ENCODE measurements at regions not wholly inside any gene's neighbourhood (a gene's known extent, or its start where the extent isn't known, plus 50 kb on each side); places are given as distances from the start of the nearest gene placed in this dataset.
A peak's percentile ranks its signal among the peaks of the same experiment; 100 is the strongest.

- 93 to 95% methylated on average over 1 of the region's 1 CpG for WGBS, 2 donors
- Histone ChIP-seq H3K4me3 (replicated peaks in 1 of 3) (no peak overlapping the region), H3K9me3 (no peaks in the 10 kb centered on the region), H3K4me1 (peaks cover 4 to 5% of the 10 kb centered on the region in 2 donors), H3K27ac (no peak overlapping the region), H3K27me3 (no peaks in the 10 kb centered on the region), H3K36me3 (no peaks in the 10 kb centered on the region)
- no peak for DNase-seq
- intact Hi-C loops (cut with DNase I): no loop called here
- TF ChIP-seq, protein P1, sequence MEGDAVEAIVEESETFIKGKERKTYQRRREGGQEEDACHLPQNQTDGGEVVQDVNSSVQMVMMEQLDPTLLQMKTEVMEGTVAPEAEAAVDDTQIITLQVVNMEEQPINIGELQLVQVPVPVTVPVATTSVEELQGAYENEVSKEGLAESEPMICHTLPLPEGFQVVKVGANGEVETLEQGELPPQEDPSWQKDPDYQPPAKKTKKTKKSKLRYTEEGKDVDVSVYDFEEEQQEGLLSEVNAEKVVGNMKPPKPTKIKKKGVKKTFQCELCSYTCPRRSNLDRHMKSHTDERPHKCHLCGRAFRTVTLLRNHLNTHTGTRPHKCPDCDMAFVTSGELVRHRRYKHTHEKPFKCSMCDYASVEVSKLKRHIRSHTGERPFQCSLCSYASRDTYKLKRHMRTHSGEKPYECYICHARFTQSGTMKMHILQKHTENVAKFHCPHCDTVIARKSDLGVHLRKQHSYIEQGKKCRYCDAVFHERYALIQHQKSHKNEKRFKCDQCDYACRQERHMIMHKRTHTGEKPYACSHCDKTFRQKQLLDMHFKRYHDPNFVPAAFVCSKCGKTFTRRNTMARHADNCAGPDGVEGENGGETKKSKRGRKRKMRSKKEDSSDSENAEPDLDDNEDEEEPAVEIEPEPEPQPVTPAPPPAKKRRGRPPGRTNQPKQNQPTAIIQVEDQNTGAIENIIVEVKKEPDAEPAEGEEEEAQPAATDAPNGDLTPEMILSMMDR (IDR thresholded peaks at IDR 0.05): no peak
- no peak for TF ChIP-seq POLR2A (IDR thresholded peaks at IDR 0.05)
Observed at GRCh38 chr4:38392223-38392855, 271.7 kb upstream of the KLF3 start.

DNA sequence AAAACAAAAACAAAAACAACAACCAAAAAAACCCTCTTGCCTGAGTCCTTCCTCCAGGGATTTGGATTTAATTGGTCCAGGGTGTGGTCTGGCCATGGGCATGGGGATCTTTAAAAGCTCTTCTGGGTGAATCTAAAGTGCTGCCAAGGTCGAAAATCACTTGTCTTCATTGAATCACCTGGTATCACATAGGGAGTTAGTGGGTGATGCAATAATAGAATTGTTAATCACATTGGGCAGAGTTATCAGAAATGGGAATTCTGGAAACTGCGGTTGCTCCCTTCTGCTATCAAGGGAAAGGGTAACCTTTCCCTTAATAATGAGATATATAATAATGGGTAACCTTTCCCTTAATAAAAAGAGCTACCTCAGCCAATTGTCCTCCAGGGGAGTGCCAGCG is 267.9 kb upstream of the KLF3 start:
- no peaks in the 10 kb centered on the region for H3K27me3 ChIP-seq
- intact Hi-C loops (cut with DNase I): no loop called here
- no peaks in the 10 kb centered on the region for H3K36me3 ChIP-seq
- H3K4me1 ChIP-seq: peaks cover 5 to 7% of the 10 kb centered on the region in 2 donors
- WGBS, 2 donors: 84 to 89% methylated on average over 3 of the region's 3 CpGs
- no peak for TF ChIP-seq POLR2A (IDR thresholded peaks at IDR 0.05)
- TF ChIP-seq, protein P1 (IDR thresholded peaks at IDR 0.05): no peak
- H3K9me3 ChIP-seq: no peaks in the 10 kb centered on the region
- no peak overlapping the region for H3K4me3 ChIP-seq (replicated peaks in 1 of 3)
- H3K27ac ChIP-seq: no peak overlapping the region
- no peak for DNase-seq

- TF ChIP-seq, protein P1 (IDR thresholded peaks at IDR 0.05): no peak
- no peak for TF ChIP-seq POLR2A (IDR thresholded peaks at IDR 0.05)
- H3K4me1 ChIP-seq: peaks cover 5 to 7% of the 10 kb centered on the region in 2 donors
- no peaks in the 10 kb centered on the region for H3K36me3 ChIP-seq
- DNase-seq: peak in 1 of 2 donors; percentile 6
- H3K4me3 ChIP-seq (replicated peaks in 1 of 3): no peak overlapping the region
- H3K27ac ChIP-seq: no peak overlapping the region
- intact Hi-C loops (cut with DNase I): no loop called here
- WGBS, 2 donors: 59 to 63% methylated on average over 4 of the region's 4 CpGs
- no peaks in the 10 kb centered on the region for H3K9me3 ChIP-seq
- no peaks in the 10 kb centered on the region for H3K27me3 ChIP-seq
Observed at GRCh38 chr4:38396845-38397547, 267.0 kb upstream of the KLF3 start.

- intact Hi-C loops (cut with DNase I): no loop called here
- 42 to 51% methylated on average over 3 of the region's 3 CpGs for WGBS, 2 donors
- no peaks in the 10 kb centered on the region for H3K36me3 ChIP-seq
- no peaks in the 10 kb centered on the region for H3K27me3 ChIP-seq
- no peaks in the 10 kb centered on the region for H3K9me3 ChIP-seq
- no peak overlapping the region for H3K4me3 ChIP-seq (replicated peaks in 1 of 3)
- peaks cover 5 to 7% of the 10 kb centered on the region in 2 donors for H3K4me1 ChIP-seq
- H3K27ac ChIP-seq: peak overlapping the region; percentile 1 to 78 (median 59)
- TF ChIP-seq, protein P1 (IDR thresholded peaks at IDR 0.05): no peak
- TF ChIP-seq POLR2A (IDR thresholded peaks at IDR 0.05): no peak
- DNase-seq: peak; percentile 46 to 66
Observed at GRCh38 chr4:38400946-38401345, 263.1 kb upstream of the KLF3 start.

DNA sequence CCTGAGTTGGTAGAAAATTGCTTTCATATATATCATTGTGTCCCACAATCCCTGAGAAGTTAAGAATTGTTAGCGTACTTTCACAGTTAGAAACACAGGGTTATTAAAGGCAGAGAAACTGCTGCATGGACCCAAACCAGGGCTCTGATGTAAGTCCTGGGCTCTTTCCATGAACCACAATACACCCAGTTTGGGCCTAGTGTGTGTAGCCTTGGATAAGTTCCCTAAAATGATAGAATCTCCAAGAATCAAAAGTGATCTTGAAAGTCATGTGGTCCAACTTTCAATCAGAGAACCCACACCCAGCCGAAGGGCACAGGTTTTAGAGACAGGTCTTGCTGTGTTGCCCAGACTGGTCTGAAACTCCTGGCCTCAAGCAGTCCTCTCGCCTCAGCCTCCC is 257.8 kb upstream of the KLF3 start:
- no peak for DNase-seq
- no peaks in the 10 kb centered on the region for H3K36me3 ChIP-seq
- intact Hi-C loops (cut with DNase I): no loop called here
- H3K4me1 ChIP-seq: no peaks in the 10 kb centered on the region
- no peak overlapping the region for H3K4me3 ChIP-seq (replicated peaks in 1 of 3)
- H3K9me3 ChIP-seq: no peaks in the 10 kb centered on the region
- H3K27ac ChIP-seq: no peak overlapping the region
- H3K27me3 ChIP-seq: no peaks in the 10 kb centered on the region
- 94 to 96% methylated on average over 3 of the region's 3 CpGs for WGBS, 2 donors
- no peak for TF ChIP-seq POLR2A (IDR thresholded peaks at IDR 0.05)
- TF ChIP-seq, protein P1 (IDR thresholded peaks at IDR 0.05): no peak
